BLaER1 treated with 17β-estradiol and CSF1 and Interleukin-3, amounts not matched to agents 10 nM and 100 nM (cell line): ENCODE measurements at regions not wholly inside any gene's neighbourhood (a gene's known extent, or its start where the extent isn't known, plus 50 kb on each side); places are given as distances from the start of the nearest gene placed in this dataset.
A peak's percentile ranks its signal among the peaks of the same experiment; 100 is the strongest.

Experiments used
- H3K27ac ChIP-seq, 11 experiments: shearing (Covaris generic); formaldehyde crosslinking; 2 replicates each; pipeline ENCODE4 v1.8.1; 2022
- H3K27me3 ChIP-seq, 11 experiments: shearing (Covaris generic); formaldehyde crosslinking; 2 replicates each; pipeline ENCODE4 v1.8.1; 2022
- H3K36me3 ChIP-seq, 11 experiments: shearing (Covaris generic); formaldehyde crosslinking; 2 replicates each; pipeline ENCODE4 v1.8.1; 2022
- H3K4me1 ChIP-seq, 10 experiments: shearing (Covaris generic); formaldehyde crosslinking; 2 replicates each; pipeline ENCODE4 v1.8.1; 2022
- H3K4me2 ChIP-seq, 11 experiments: shearing (Covaris generic); formaldehyde crosslinking; 2 replicates each; pipeline ENCODE4 v1.8.1; 2022
- H3K4me3 ChIP-seq, 10 experiments: shearing (Covaris generic); formaldehyde crosslinking; 2 replicates each; pipeline ENCODE4 v1.8.1; 2022
- H3K9ac ChIP-seq, 11 experiments: shearing (Covaris generic); formaldehyde crosslinking; 2 replicates each; pipeline ENCODE4 v1.8.1; 2022
- H3K9me3 ChIP-seq, 11 experiments: shearing (Covaris generic); formaldehyde crosslinking; replicated peaks in 1 of 11; 2 replicates each; pipeline ENCODE4 v1.8.1; 2022
- H4K20me1 ChIP-seq, 11 experiments: shearing (Covaris generic); formaldehyde crosslinking; 2 replicates each; pipeline ENCODE4 v1.8.1; 2022
- Cebpa-rat ChIP-seq, 11 experiments: shearing (Covaris generic); IDR thresholded peaks; 2 replicates each; pipeline ENCODE4 v1.8.1; 2022

DNA sequence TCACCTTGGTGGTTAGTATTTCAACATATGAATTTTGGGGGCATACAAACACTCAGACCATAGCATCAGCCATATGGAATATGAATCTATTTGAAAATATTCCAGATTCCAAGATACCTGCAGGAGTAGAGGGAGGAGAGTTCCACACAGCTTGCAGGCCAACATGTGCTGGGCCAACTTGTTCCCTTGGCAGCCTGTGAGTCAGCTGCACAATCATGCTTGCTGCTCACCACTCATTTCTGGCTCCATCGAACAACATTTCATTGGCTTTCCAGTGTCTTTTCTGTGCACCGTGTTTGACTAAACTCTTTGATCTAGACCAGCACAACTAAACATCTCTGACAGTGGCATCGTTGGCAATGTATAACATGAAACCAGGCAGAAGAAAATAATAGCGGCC is 282.5 kb upstream of the RASGEF1B start:
- Histone ChIP-seq H3K9ac (no peak overlapping the region), H3K27me3 (no peaks in the 10 kb centered on the region), H4K20me1 (no peaks in the 10 kb centered on the region)

DNA sequence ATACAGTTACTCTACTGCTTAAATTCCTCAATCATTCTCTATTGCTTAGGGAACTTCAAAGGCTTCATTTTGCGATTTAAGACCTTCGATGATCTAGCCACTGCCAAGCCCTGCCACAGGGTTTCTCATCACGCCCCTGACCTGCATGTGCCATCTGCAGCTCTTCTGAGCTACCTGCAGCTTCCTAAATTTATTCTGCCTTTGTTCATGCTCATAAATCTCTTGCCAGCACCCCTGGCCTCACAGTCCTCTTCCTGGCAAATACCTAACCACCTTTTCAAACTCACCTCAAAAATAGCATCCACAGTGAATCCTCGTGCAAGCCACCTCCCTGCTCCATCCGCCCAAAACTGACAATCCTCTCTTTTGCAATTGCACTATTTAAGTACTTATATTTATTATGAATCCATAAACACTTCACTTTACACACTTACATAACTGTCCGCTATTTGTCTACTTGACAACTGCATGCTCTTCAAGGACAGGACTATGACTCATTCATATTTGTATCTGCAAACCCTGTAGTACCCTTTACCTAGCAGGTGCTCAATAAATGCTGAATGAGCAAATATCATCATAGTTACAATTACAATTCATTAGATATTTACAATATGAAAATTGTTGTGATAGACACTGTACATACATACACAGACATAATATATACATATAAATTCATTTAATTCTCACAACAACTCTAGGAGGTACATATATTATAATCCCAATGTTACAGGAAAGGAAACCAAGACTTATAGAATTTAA is 280.0 kb upstream of the RASGEF1B start:
- no peak overlapping the region for H3K9ac ChIP-seq
- no peaks in the 10 kb centered on the region for H3K27me3 ChIP-seq
- H3K27ac ChIP-seq: no peak overlapping the region
- H3K36me3 ChIP-seq: no peaks in the 10 kb centered on the region
- H3K4me3 ChIP-seq: no peak overlapping the region
- TF ChIP-seq Cebpa-rat (IDR thresholded peaks at IDR 0.05): no peak
- no peak overlapping the region for H3K4me2 ChIP-seq
- H4K20me1 ChIP-seq: no peaks in the 10 kb centered on the region
- no peaks in the 10 kb centered on the region for H3K9me3 ChIP-seq
- peaks cover 11 to 21% (median 18%) of the 10 kb centered on the region in 10 experiments for H3K4me1 ChIP-seq

More for the DNA sequence above, 282.5 kb upstream of the RASGEF1B start:
- H3K4me1 ChIP-seq: peaks cover 7 to 27% (median 18%) of the 10 kb centered on the region in 10 experiments; a peak in 19 of 20 replicates
- no peak overlapping the region for H3K4me3 ChIP-seq
- no peaks in the 10 kb centered on the region for H3K9me3 ChIP-seq
- H3K4me2 ChIP-seq: no peak overlapping the region
- H3K36me3 ChIP-seq: no peaks in the 10 kb centered on the region
- no peak for TF ChIP-seq Cebpa-rat (IDR thresholded peaks at IDR 0.05)
- H3K27ac ChIP-seq: no peak overlapping the region

DNA sequence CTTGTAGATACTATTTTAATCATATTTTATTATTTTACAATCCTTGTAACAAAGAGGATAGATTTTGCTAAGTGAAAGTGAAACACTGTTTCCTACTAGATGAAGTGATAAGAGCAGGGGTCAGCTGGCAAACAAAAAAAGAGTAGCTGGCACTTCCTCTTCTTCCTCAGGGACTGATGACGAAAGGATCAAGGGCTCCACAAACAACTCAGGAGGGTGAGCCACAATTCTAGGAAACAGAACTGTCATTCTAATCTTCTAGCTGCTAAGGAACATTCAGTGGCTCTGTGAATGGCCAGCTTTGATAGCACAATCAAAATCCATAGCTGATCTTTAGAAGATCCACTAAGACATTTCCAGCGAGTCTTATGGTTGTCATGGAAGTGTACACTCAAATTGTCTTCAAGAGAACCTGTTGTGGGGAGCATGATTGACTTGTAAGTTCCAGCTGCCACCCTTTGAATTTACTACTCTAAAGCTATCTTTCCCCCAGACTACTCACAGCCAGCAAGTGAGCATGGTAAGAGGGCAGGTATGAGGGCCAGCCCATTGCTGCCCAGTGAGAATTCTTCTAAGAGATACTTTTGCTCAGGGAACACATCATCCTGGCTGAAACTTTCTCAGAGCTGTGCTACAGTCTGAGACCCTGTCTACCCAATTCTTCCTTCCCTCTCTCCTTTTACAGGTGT is 275.7 kb upstream of the RASGEF1B start:
- Histone ChIP-seq H3K4me1 (peaks cover 12 to 45% (median 14%) of the 10 kb centered on the region in 10 experiments), H3K9me3 (no peaks in the 10 kb centered on the region), H3K27me3 (no peaks in the 10 kb centered on the region), H3K4me3 (no peak overlapping the region), H3K4me2 (peak overlapping the region; percentile 41 to 77 (median 59)), H3K9ac (peak overlapping the region in 1 of 11 experiments; percentile 2; a peak in 1 of 22 replicates), H3K36me3 (no peaks in the 10 kb centered on the region), H4K20me1 (no peaks in the 10 kb centered on the region), H3K27ac (peak overlapping the region in 10 of 11 experiments; percentile 12 to 49 (median 40); a peak in 13 of 22 replicates)
- TF ChIP-seq Cebpa-rat (IDR thresholded peaks at IDR 0.05): no peak

DNA sequence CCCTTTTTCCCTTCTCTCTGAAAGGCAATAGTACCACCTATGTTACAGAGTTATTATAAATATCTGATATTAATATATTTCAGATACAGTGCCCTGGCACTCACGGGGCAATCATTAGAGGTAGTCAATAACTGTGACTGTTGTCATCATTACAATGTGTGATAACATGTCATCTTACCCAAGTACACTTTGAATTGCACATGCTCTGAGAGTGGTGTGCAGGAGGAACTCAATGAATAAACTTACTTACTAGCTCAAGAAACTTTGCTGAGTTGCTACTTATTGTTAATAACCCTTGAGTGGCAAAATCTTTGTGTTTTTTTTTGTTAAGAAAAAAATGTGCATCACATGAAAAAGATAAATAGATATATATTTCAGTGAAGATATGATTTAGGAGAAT is 275.1 kb upstream of the RASGEF1B start:
- H3K36me3 ChIP-seq: no peaks in the 10 kb centered on the region
- H3K4me2 ChIP-seq: peak overlapping the region in 9 of 11 experiments; percentile 11 to 77 (median 58); a peak in 10 of 22 replicates
- H3K4me3 ChIP-seq: no peak overlapping the region
- peak overlapping the region in 3 of 11 experiments; percentile 3 to 37 (median 20); a peak in 2 of 22 replicates for H3K27ac ChIP-seq
- H3K9ac ChIP-seq: no peak overlapping the region
- no peaks in the 10 kb centered on the region for H4K20me1 ChIP-seq
- no peak for TF ChIP-seq Cebpa-rat (IDR thresholded peaks at IDR 0.05)
- peaks cover 12 to 45% (median 14%) of the 10 kb centered on the region in 10 experiments for H3K4me1 ChIP-seq
- no peaks in the 10 kb centered on the region for H3K27me3 ChIP-seq
- no peaks in the 10 kb centered on the region for H3K9me3 ChIP-seq

DNA sequence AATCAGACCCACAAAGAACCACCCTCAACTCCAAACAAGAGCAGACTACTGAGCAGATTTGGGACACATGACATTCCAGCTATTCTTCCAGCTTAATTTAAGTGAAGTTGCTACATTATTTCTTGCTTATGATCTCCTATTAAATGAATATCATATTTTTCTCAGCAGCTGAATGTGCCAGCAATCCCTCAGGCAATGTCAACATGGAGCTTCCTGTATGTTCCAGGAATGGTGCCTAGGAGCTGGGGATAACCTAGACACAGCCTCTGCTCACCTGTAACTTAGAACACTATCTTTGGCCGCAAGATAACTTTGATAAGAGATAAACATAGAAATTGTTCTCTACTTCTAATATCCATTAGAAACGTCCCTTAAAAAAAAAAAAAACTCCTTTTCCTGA is 274.4 kb upstream of the RASGEF1B start:
- no peak for TF ChIP-seq Cebpa-rat (IDR thresholded peaks at IDR 0.05)
- Histone ChIP-seq H3K27me3 (no peaks in the 10 kb centered on the region), H3K4me3 (no peak overlapping the region), H3K36me3 (no peaks in the 10 kb centered on the region), H3K9ac (no peak overlapping the region), H3K9me3 (no peaks in the 10 kb centered on the region), H4K20me1 (no peaks in the 10 kb centered on the region), H3K4me2 (no peak overlapping the region), H3K27ac (no peak overlapping the region), H3K4me1 (peaks cover 13 to 50% (median 14%) of the 10 kb centered on the region in 10 experiments)

DNA sequence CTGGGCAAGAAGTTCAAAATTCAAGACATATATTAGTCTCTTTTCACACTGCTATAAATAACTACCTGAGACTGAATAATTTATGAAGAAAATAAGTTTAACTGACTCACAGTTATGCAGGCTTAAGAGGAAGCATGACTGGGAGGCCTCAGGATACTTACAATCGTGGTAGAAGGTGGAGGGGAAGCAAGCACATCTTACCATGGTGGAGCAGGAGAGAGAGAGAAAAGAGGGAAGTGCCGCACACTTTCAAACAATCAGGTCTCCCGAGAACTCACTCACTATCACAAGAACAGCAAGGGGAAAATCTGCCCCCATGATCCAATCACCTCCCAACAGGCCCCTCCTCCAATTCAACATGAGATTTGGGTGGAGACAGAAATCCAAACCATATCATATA is 273.3 kb upstream of the RASGEF1B start:
- Histone ChIP-seq H3K27me3 (no peaks in the 10 kb centered on the region), H4K20me1 (no peaks in the 10 kb centered on the region), H3K27ac (no peak overlapping the region), H3K9me3 (no peaks in the 10 kb centered on the region), H3K4me1 (peaks cover 13 to 60% (median 18%) of the 10 kb centered on the region in 10 experiments), H3K4me2 (peak overlapping the region in 2 of 11 experiments; percentile 6 to 14; a peak in 1 of 22 replicates), H3K36me3 (no peaks in the 10 kb centered on the region), H3K9ac (no peak overlapping the region), H3K4me3 (no peak overlapping the region)
- no peak for TF ChIP-seq Cebpa-rat (IDR thresholded peaks at IDR 0.05)

DNA sequence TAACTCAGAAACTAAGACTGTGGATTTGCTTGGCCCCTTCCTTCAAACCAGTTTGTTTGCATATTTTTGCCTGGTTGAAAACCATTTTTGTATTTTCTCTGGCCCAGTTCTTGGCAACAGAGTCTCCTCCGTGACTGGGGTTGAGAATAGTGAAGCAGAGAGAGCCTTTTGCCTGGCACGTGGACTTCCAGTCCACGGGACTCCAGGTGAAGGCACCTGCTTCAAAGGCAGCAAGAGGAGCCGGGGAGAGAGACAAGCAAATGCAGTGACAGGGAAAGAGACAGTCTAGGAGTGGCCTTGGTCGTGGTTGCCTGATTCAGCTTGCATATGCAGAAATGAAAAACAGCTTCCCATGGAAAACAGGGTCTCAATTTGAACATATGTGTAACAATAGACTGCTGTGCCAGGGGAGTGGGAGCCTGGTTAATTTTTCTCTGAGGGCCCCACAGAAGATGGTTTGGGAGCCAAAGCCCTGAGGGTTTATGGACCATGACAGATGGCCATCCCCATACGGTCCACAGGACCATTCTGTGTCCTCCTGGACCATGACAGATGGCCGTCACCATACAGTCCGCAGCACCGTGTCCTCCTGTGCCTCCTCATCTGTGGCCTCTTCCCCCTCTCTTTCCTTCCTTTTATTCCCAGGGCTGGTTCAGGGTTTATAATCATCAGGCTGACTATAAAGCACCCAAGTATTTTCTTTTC is 272.2 kb upstream of the RASGEF1B start:
- no peak overlapping the region; a peak in 2 of 22 replicates for H3K27ac ChIP-seq
- no peak for TF ChIP-seq Cebpa-rat (IDR thresholded peaks at IDR 0.05)
- 0 out of 22 replicates have a peak overlapping the region, but pooled peaks of 1 of the 11 experiments have one; percentile 11 for H3K9ac ChIP-seq
- H3K4me1 ChIP-seq: peaks cover 13 to 66% (median 18%) of the 10 kb centered on the region in 10 experiments
- H3K4me3 ChIP-seq: no peak overlapping the region
- no peaks in the 10 kb centered on the region for H3K9me3 ChIP-seq
- peak overlapping the region in 3 of 11 experiments; percentile 12 to 77 (median 60); a peak in 5 of 22 replicates for H3K4me2 ChIP-seq
- no peaks in the 10 kb centered on the region for H4K20me1 ChIP-seq
- no peaks in the 10 kb centered on the region for H3K36me3 ChIP-seq
- H3K27me3 ChIP-seq: no peaks in the 10 kb centered on the region

DNA sequence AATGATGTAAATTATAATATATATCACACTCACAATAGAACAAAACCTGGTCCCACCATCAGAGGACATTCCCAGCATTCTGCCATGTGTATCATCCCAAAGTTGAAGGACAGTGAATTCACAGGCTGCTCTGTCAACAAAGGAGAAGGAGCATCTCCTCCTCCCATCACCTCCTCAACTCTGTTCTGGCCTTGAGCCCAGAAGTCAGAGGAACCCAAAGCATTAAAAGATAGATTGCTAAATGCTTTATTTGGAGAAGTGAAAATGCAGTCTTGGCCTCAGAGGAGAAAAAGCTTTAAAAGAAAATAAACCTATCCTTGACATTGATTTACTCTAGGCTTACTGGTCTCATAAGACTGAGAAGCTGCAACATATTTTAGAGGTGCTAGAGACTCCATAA is 268.8 kb upstream of the RASGEF1B start:
- H3K27ac ChIP-seq: peak overlapping the region in 2 of 11 experiments; percentile 26 to 49; a peak in 2 of 22 replicates
- no peaks in the 10 kb centered on the region for H3K9me3 ChIP-seq
- H3K36me3 ChIP-seq: no peaks in the 10 kb centered on the region
- H3K9ac ChIP-seq: no peak overlapping the region
- no peaks in the 10 kb centered on the region for H3K27me3 ChIP-seq
- peaks cover 0 to 47% (median 4%) of the 10 kb centered on the region in 10 experiments; a peak in 10 of 20 replicates for H3K4me1 ChIP-seq
- TF ChIP-seq Cebpa-rat (IDR thresholded peaks at IDR 0.05): no peak
- H3K4me2 ChIP-seq: peak overlapping the region in 5 of 11 experiments; percentile 34 to 50 (median 47); a peak in 10 of 22 replicates
- no peaks in the 10 kb centered on the region for H4K20me1 ChIP-seq
- no peak overlapping the region for H3K4me3 ChIP-seq

DNA sequence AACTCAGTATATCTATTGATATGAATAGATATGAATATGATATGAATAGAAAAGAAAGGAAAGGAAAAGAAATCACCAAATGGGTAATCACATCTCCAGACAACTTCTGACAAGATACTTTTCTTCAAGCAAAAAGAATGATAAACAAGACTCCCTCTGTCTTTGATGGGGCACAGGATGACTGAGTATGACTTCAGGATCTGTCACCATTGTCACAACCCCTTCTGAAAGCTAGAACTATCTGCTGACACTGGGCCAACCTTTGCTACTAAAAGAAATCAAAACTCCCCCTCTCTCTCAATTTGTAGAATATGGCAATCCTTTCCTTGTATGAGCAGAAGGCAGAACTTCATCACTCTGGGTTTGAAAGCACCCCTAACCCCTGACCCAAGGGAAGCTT is 267.2 kb upstream of the RASGEF1B start:
- H3K9me3 ChIP-seq: no peaks in the 10 kb centered on the region
- no peak overlapping the region for H3K4me3 ChIP-seq
- no peak for TF ChIP-seq Cebpa-rat (IDR thresholded peaks at IDR 0.05)
- no peaks in the 10 kb centered on the region for H3K36me3 ChIP-seq
- H3K9ac ChIP-seq: no peak overlapping the region
- H4K20me1 ChIP-seq: no peaks in the 10 kb centered on the region
- H3K4me2 ChIP-seq: no peak overlapping the region
- H3K27ac ChIP-seq: no peak overlapping the region
- peaks cover 0 to 32% (median 4%) of the 10 kb centered on the region in 10 experiments; a peak in 10 of 20 replicates for H3K4me1 ChIP-seq
- H3K27me3 ChIP-seq: no peaks in the 10 kb centered on the region
